RWPE2 (cell line): ENCODE measurements at regions not wholly inside any gene's neighbourhood (a gene's known extent, or its start where the extent isn't known, plus 50 kb on each side); places are given as distances from the start of the nearest gene placed in this dataset.
"Not testable (repeated sequence)": the region's sequence is repeated elsewhere in the genome, so short reads cannot be mapped to it uniquely, and the experiment has no call there.

Experiments used
- ATAC-seq: fragments of 200-7000 bp; cut with Tn5 transposase; 3 replicates; pipeline ENCODE4 v1.9.1; 2021; ENCODE audit warnings: low read depth
- DNase-seq: peaks from one replicate; pipeline ENCODE4 v3.0.0-alpha.2; 2020; ENCODE audit warnings: low spot score
- H3K27ac ChIP-seq: fragments of 450-650 bp; 2 replicates; pipeline ENCODE4 v1.5.1; 2017; ENCODE audit warnings: mild to moderate bottlenecking; ENCODE audit not compliant: poor library complexity, severe bottlenecking
- H3K27me3 ChIP-seq: fragments of 250-450 bp; sonication (Bioruptor Pico); 2 replicates; pipeline ENCODE4 v1.5.1; 2021; ENCODE audit warnings: mild to moderate bottlenecking, moderate library complexity; ENCODE audit not compliant: insufficient read depth, poor library complexity, severe bottlenecking
- H3K36me3 ChIP-seq: fragments of 250-450 bp; sonication (Bioruptor Pico); 2 replicates; pipeline ENCODE4 v1.5.1; 2020; ENCODE audit warnings: low read depth, mild to moderate bottlenecking, moderate library complexity
- H3K4me1 ChIP-seq: fragments of 250-450 bp; sonication (Bioruptor Pico); 2 replicates; pipeline ENCODE4 v1.5.1; 2021; ENCODE audit warnings: mild to moderate bottlenecking, moderate library complexity; ENCODE audit not compliant: insufficient read depth, poor library complexity, severe bottlenecking
- H3K4me3 ChIP-seq: fragments of 250-450 bp; sonication (Bioruptor Pico); 2 replicates; pipeline ENCODE4 v1.5.1; 2021; ENCODE audit warnings: mild to moderate bottlenecking, moderate library complexity; ENCODE audit not compliant: severe bottlenecking
- H3K9me3 ChIP-seq: fragments of 250-450 bp; sonication (Bioruptor Pico); 2 replicates; pipeline ENCODE4 v1.5.1; 2021; ENCODE audit warnings: mild to moderate bottlenecking, moderate library complexity; ENCODE audit not compliant: severe bottlenecking
- TF ChIP-seq, protein P1 (sequence below): fragments of 450-650 bp; IDR thresholded peaks from one replicate; pipeline ENCODE4 v1.5.1; 2017; ENCODE audit warnings: mild to moderate bottlenecking, moderate library complexity; ENCODE audit not compliant: poor library complexity, severe bottlenecking

DNA sequence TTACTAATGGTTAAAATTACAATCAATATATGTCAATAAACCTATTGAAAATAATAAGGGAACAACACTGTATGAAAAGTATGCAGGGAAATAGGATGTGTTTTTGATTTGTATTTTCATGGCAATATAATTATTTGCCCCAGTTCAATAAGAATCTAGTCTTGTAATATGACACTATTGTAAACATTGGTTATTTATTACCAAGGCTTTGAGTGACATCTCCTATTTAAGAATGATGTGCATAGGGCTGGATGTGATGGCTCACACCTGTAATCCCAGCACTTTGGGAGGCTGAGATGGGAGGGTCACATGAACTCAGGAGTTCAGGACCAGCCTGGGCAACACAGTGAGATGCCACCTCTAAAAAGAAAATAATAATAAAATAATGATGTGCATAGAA, 78.6 kb upstream of the DTNBP1 start:
- DNase-seq (no peak), ATAC-seq (no peak)
- TF ChIP-seq, protein P1, sequence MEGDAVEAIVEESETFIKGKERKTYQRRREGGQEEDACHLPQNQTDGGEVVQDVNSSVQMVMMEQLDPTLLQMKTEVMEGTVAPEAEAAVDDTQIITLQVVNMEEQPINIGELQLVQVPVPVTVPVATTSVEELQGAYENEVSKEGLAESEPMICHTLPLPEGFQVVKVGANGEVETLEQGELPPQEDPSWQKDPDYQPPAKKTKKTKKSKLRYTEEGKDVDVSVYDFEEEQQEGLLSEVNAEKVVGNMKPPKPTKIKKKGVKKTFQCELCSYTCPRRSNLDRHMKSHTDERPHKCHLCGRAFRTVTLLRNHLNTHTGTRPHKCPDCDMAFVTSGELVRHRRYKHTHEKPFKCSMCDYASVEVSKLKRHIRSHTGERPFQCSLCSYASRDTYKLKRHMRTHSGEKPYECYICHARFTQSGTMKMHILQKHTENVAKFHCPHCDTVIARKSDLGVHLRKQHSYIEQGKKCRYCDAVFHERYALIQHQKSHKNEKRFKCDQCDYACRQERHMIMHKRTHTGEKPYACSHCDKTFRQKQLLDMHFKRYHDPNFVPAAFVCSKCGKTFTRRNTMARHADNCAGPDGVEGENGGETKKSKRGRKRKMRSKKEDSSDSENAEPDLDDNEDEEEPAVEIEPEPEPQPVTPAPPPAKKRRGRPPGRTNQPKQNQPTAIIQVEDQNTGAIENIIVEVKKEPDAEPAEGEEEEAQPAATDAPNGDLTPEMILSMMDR = no peak
- Histone ChIP-seq H3K27ac (no peak overlapping the region), H3K36me3 (no peaks in the 10 kb centered on the region), H3K4me3 (no peak overlapping the region), H3K9me3 (no peaks in the 10 kb centered on the region), H3K27me3 (no peaks in the 10 kb centered on the region), H3K4me1 (no peaks in the 10 kb centered on the region)

DNA sequence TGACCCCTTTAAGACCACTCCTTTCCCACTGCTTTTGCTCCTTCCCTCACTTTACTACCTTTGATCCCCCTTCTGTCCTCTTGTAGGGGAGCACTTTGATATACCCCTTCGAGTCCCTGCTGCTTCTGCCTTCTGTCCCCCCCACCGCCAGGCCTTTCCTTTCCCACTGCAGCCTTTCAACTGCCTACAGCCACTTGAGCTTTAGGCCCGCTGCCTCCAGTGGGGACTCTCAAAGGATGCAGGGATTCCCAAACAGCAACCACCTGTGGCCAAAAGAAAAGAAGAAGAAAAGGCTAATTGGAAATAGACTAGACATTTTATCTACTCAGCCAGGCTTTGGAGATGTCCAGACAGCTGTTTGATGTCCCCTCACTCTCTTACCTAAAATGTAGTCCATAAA, 77.0 kb upstream of the DTNBP1 start:
- no peak overlapping the region for H3K4me3 ChIP-seq
- H3K36me3 ChIP-seq = no peaks in the 10 kb centered on the region
- no peak for DNase-seq
- no peak overlapping the region for H3K27ac ChIP-seq
- TF ChIP-seq, protein P1 = no peak
- no peaks in the 10 kb centered on the region for H3K27me3 ChIP-seq
- no peaks in the 10 kb centered on the region for H3K4me1 ChIP-seq
- H3K9me3 ChIP-seq = no peaks in the 10 kb centered on the region
- ATAC-seq = no peak

DNA sequence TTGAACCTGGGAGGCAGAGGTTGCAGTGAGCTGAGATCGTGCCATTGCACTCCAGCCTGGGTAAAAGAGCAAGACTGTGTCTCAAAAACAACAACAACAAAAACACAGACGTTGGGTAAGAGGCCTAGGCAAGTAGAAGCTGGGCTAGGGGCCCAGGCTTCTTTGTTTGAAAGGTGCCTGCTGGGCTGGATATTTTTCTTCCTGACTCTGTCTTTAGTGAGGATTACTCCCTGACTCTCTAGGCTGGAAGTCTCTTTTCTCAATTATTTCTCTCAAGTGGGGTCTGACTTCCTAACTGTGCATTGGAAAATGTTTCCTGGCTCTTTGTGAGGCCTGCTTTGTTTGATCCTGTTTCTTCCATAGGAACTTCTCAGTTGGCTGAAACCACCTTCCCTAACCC, 76.5 kb upstream of the DTNBP1 start:
- Histone ChIP-seq H3K4me3 (no peak overlapping the region), H3K4me1 (no peaks in the 10 kb centered on the region), H3K27me3 (no peaks in the 10 kb centered on the region), H3K27ac (no peak overlapping the region), H3K36me3 (no peaks in the 10 kb centered on the region), H3K9me3 (no peaks in the 10 kb centered on the region)
- DNase-seq (no peak), ATAC-seq (no peak)
- TF ChIP-seq, protein P1 = no peak

DNA sequence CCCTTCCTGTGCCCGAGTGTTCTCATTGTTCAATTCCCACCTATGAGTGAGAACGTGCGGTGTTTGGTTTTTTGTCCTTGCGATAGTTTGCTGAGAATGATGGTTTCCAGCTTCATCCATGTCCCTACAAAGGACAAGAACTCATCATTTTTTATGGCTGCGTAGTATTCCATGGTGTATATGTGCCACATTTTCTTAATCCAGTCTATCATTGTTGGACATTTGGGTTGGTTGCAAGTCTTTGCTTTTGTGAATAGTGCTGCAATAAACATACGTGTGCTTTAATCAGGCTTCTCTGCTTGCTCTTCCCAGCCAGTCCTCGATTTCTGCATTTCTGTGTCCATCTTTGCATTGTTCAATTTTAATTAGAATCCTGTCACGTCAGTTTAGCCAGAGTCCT, 75.4 kb upstream of the DTNBP1 start:
- H3K4me1 ChIP-seq, H3K4me3 ChIP-seq, H3K9me3 ChIP-seq, H3K27me3 ChIP-seq, DNase-seq, H3K36me3 ChIP-seq, ATAC-seq, H3K27ac ChIP-seq: not testable (repeated sequence)

DNA sequence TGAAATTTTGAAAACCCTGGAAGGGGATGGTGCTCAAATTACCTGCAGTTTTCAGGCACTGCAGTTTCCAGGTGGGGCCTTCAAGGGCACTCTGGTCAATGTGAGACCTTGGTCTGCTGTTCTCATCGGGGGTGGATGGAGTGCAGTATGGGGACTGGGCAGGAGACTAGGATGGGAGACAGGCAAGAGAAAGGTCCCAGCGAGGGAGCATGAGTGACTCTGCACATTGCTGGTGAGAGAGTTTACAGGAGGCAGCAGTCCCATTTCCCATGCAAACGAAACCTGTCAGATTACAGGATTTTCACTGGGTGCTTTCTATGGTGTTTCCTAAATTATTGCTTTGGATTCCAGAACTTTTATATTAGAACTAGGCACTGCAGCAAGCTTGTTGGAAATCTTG, 73.5 kb upstream of the DTNBP1 start:
- TF ChIP-seq, protein P1 = no peak
- no peaks in the 10 kb centered on the region for H3K27me3 ChIP-seq
- ATAC-seq = no peak
- no peak for DNase-seq
- H3K9me3 ChIP-seq = no peaks in the 10 kb centered on the region
- no peaks in the 10 kb centered on the region for H3K36me3 ChIP-seq
- no peak overlapping the region for H3K27ac ChIP-seq
- H3K4me3 ChIP-seq = no peak overlapping the region
- no peaks in the 10 kb centered on the region for H3K4me1 ChIP-seq
